ENCODE measurements at regions not wholly inside any gene's neighbourhood (a gene's known extent, or its start where the extent isn't known, plus 50 kb on each side); places are given as distances from the start of the nearest gene placed in this dataset.
A peak's percentile ranks its signal among the peaks of the same experiment; 100 is the strongest.
"Not testable (repeated sequence)": the region's sequence is repeated elsewhere in the genome, so short reads cannot be mapped to it uniquely, and the experiment has no call there.

GRCh38 chr14:106170163-106170658 is 643.8 kb downstream of the TMEM121 start:
- H3K27ac ChIP-seq; H3K27me3 ChIP-seq; H3K36me3 ChIP-seq; ATAC-seq; FAIRE-seq; H3K9me3 ChIP-seq; intact Hi-C loops (cut with DNase I); H3K4me1 ChIP-seq; DNase-seq; H3K4me3 ChIP-seq: not testable (repeated sequence)
- 46 to 61% methylated on average over 10 to 13 of the region's 13 CpGs for WGBS, 2 donors
- peak in 1 of 4 donors; percentile 17 for TF ChIP-seq CTCF (IDR thresholded peaks at IDR 0.05)

- ATAC-seq, result no peak
- WGBS, 2 donors, result 31 to 42% methylated on average over 7 of the region's 7 CpGs
Measured at GRCh38 chr14:106174206-106174605, 647.8 kb downstream of the TMEM121 start.

GRCh38 chr14:106177266-106178246 is 651.2 kb downstream of the TMEM121 start:
- H3K27me3 ChIP-seq; intact Hi-C loops (cut with DNase I); DNase-seq; H3K9me3 ChIP-seq; H3K4me1 ChIP-seq; ATAC-seq; FAIRE-seq; H3K27ac ChIP-seq; H3K4me3 ChIP-seq; H3K36me3 ChIP-seq: not testable (repeated sequence)
- WGBS, 2 donors, result 21 to 32% methylated on average over 7 of the region's 7 CpGs

More at GRCh38 chr14:106174206-106174605, 647.8 kb downstream of the TMEM121 start:
- Histone ChIP-seq H3K36me3 (no peaks in the 10 kb centered on the region), H3K4me1 (no peaks in the 10 kb centered on the region), H3K4me3 (no peak overlapping the region), H3K9me3 (no peaks in the 10 kb centered on the region), H3K27me3 (peaks cover 0 to 7% (median 0%) of the 10 kb centered on the region in 4 donors), H3K27ac (no peak overlapping the region)
- TF ChIP-seq CTCF (IDR thresholded peaks at IDR 0.05), result no peak
- FAIRE-seq (no peak), DNase-seq (no peak)
- intact Hi-C loops (cut with DNase I), result no loop called here

GRCh38 chr14:106179761-106180160 is 653.4 kb downstream of the TMEM121 start:
- 31 to 39% methylated on average over 2 of the region's 2 CpGs for WGBS, 2 donors

GRCh38 chr14:106184771-106185170 is 658.4 kb downstream of the TMEM121 start:
- H3K4me3 ChIP-seq; H3K36me3 ChIP-seq; intact Hi-C loops (cut with DNase I); H3K9me3 ChIP-seq; ATAC-seq; FAIRE-seq; H3K27ac ChIP-seq; H3K27me3 ChIP-seq; H3K4me1 ChIP-seq; DNase-seq: not testable (repeated sequence)
- WGBS, 2 donors, result 56 to 62% methylated on average over 8 of the region's 8 CpGs

More at GRCh38 chr14:106179761-106180160, 653.4 kb downstream of the TMEM121 start:
- Histone ChIP-seq H3K9me3 (no peaks in the 10 kb centered on the region), H3K4me3 (no peak overlapping the region), H3K36me3 (no peaks in the 10 kb centered on the region), H3K27ac (no peak overlapping the region), H3K27me3 (no peaks in the 10 kb centered on the region), H3K4me1 (no peaks in the 10 kb centered on the region)
- intact Hi-C loops (cut with DNase I), result no loop called here
- ATAC-seq, result no peak
- TF ChIP-seq CTCF (IDR thresholded peaks at IDR 0.05), result no peak
- FAIRE-seq, result no peak
- DNase-seq, result no peak

- H3K36me3 ChIP-seq; H3K4me1 ChIP-seq; intact Hi-C loops (cut with DNase I); ATAC-seq; H3K27me3 ChIP-seq; DNase-seq; H3K4me3 ChIP-seq; H3K9me3 ChIP-seq; H3K27ac ChIP-seq; FAIRE-seq: not testable (repeated sequence)
- WGBS, 2 donors, result 65% methylated on average over 6 of the region's 6 CpGs
Measured at GRCh38 chr14:106185174-106185836, 658.9 kb downstream of the TMEM121 start.
